NCI-H146 treated with DMSO at 0.1 percent for 48 hours (cell line): ENCODE measurements at regions not wholly inside any gene's neighbourhood (a gene's known extent, or its start where the extent isn't known, plus 50 kb on each side); places are given as distances from the start of the nearest gene placed in this dataset.

Source experiments
- DNase-seq: peaks from one replicate; lab custom pipeline; 2025; ENCODE audit not compliant: unreplicated experiment; lab: John Stamatoyannopoulos, UW

DNA sequence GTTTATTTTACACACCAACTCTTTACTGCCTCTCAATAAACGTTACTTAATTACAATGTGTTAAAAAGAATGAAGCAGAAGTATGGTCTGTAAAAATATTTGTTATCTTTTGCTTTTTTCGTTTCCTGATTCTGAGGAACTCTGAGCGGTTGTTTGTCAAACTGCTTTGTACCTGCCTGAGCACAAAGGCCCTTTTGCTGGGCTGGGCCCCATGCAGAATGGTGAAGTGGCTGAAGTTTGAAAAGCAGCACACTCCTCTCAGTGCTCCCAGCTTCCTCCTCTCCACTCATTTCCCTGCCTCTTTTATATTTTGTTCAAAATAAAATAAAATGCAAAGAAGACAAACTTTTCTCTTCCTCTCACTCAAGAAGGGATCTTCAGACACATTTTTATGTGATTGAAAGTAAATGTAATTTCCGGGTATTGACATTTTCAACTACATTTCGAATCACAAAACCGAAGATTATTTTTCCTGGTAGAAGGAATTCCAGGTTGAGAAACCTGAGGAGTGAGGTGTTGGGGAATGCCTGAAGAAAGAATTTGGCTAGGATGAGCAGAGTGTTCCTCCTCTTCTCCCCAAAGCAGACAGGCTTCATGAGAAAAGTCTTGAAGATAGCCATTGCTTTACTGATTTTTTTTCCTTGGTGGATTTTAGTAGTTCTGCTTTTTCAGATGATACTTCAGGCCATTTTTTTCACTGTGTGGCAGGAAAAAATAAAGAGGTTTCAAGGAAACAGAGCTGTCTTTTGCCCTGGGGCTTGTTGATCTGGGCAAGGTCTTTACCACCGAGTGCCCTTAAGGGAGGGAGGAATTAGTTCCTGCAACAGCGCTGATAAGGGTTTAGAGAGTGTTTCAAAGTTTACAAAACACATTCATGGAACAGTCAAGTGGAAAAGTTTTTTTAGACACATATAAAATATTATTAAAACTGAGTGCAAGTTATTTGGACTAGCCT, 229.8 kb downstream of the NFKBIZ start:
- DNase-seq: no peak

GRCh38 chr3:102079809-102080197, 230.5 kb downstream of the NFKBIZ start:
- no peak for DNase-seq

- no peak for DNase-seq
Measured at GRCh38 chr3:102081572-102082289, 232.4 kb downstream of the NFKBIZ start.

DNA sequence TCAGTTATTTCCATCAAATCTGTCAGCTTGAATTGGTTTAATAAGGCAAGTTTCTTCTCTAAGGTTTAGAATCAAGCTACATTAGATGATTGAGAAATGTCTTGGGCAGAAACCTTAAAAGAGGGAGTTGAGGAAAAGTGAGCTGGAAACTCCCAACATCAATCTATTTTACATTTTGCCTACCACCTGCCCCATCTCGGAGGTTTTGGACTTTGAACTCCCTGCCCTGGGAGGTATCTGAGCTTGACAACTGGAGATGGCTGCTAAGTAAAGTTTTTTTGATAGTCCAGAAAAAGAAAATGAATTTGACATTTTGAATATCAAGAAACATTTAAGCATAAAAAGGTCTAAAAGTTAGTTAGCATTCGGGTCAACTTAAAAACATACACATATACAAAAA, 234.2 kb downstream of the NFKBIZ start:
- DNase-seq: no peak

DNA sequence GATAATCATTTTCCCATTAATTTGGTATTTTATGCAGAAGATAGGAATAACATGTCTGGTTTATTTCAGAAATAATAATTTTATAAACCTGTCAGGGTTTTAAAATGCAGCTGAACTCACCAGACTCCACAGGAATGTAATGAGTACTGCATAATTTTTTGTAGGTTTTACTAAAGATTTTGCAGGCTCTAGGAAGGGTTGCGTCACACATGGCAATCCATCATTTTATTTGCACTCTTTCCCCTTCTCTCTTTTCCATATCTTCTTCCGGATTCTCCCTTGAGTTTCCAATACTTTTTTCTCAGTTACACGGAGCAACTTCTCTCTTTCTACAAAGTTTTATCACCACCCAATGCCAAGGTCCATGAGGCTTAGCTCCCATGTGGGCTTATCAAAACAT, 234.7 kb downstream of the NFKBIZ start:
- no peak for DNase-seq

DNA sequence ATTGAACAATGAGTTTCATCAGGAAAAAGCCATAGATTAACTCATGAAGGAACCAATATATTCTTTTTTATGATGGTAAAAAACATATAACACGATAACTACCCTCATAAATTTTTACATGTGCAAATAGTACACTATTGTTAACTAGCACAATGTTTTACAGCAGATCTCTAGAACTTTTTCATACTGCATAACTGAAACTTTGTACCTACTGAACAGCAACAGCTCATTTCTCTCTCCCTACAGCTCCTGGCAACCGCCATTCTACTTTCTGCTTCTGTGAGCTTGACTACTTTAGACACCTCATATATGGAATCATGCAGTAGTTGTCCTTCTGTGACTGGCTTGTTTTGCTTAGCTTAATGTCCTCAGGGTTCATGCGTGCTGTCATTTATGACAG, 235.4 kb downstream of the NFKBIZ start:
- DNase-seq: no peak

- DNase-seq: no peak
Measured at GRCh38 chr3:102085431-102086176, 236.3 kb downstream of the NFKBIZ start.

- DNase-seq: no peak
Measured at GRCh38 chr3:102087236-102087635, 237.9 kb downstream of the NFKBIZ start.

- no peak for DNase-seq
Measured at GRCh38 chr3:102089239-102089638, 239.9 kb downstream of the NFKBIZ start.

GRCh38 chr3:102089904-102090720, 240.8 kb downstream of the NFKBIZ start:
- DNase-seq: no peak

- no peak for DNase-seq
Measured at GRCh38 chr3:102090721-102091045, 241.4 kb downstream of the NFKBIZ start.

DNA sequence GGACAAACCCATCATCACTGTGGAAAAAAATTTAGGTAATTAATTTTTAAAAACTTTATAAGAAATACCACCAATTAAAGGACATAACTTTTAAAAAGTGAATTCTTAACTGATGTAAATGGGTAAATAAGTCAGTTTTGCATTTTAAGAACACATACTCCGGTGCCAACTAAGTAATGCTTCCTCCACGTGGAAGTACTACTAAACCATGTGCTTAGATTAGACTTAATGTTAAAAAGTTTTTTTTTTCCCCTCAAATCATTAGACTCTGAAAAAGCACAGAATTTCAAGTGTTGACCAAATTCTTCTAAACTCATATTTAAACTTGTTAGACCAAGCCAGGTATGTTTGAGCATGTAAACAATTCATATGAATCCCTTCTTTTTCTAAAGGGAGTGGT, 242.0 kb downstream of the NFKBIZ start:
- DNase-seq: no peak

DNA sequence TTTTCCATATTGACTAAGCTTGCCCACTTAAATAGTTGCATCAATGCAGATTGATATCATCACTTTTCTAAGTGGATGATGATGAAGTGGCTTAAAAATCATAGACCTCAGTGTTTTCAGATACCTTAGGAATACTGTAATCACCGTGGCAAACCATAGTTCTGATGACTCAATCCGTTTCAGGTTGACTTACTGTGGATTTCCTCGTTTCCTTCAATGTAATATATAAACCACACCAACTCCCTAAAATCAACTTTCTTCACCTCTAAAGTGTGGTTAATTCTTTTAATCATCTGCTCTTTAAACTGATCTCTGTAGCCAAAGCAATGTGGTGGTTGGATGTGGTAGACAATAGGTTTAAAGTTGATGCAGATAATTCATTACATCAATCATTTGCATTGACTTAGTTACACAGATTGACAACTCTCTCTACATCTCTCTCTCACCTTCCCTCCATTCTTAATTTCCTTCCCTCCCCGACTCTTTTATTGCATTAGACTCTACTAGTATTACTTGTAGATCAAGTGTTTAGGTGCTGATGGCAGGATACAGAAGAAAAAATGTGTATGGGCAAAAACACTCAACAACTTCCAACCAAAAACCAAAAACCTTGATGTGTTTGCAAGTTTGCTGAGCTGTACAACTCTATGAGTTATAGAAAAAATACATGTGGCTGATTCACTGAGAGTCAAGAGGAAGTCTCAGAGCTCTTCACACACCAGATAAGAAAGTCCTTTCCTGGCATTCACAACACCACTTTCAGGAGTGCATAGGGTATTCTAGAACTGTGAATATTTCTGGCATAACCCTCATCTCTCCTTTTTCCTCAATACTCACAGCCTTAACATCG, 243.5 kb downstream of the NFKBIZ start:
- no peak for DNase-seq

GRCh38 chr3:102094506-102094905, 245.2 kb downstream of the NFKBIZ start:
- DNase-seq: no peak

GRCh38 chr3:102095383-102095782, 246.1 kb downstream of the NFKBIZ start:
- no peak for DNase-seq

- no peak for DNase-seq
Measured at GRCh38 chr3:102096066-102096465, 246.8 kb downstream of the NFKBIZ start.

- DNase-seq: no peak
Measured at GRCh38 chr3:102098130-102098885, 249.0 kb downstream of the NFKBIZ start.

- DNase-seq: no peak
Measured at GRCh38 chr3:102099913-102100312, 250.6 kb downstream of the NFKBIZ start.

DNA sequence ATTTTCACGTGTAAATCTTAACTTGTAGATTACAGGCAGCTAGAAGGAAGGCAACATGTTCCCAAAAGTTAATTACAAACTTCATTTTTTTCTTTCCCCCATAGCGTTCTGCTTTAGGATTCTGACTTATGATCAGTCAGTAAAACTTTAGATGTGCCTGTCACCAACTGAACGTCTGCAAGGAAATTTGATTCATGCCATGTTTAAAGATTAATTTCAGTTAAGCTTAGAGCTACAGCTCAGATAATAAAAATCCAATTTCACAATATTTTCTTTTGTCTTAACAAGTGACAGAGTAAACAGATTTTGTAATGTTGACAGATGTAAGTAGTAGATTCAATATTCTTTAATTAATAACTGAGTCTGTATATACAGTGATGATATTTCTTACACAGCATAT, 253.1 kb downstream of the NFKBIZ start:
- no peak for DNase-seq
